Tibial nerve (tissue), 4 donors: ENCODE measurements at regions not wholly inside any gene's neighbourhood (a gene's known extent, or its start where the extent isn't known, plus 50 kb on each side); places are given as distances from the start of the nearest gene placed in this dataset.

ENCODE experiments used
- EP300 ChIP-seq, 2 donors: sonication (generic); formaldehyde crosslinking; IDR thresholded peaks; one replicate each; pipeline ENCODE4 v1.6.1; 2017; ENCODE audit warnings: antibody characterized with exemption in 2 of 2, mild to moderate bottlenecking in 1 of 2
- POLR2A ChIP-seq, 2 donors: fragments of 450-650 bp; IDR thresholded peaks; one replicate each; pipeline ENCODE4 v1.6.1; 2017; ENCODE audit warnings: antibody characterized with exemption in 2 of 2, mild to moderate bottlenecking in 2 of 2, moderate library complexity in 2 of 2
- TF ChIP-seq, protein P1 (sequence below), 5 experiments: fragments of 200-600 bp in 3 of 5; fragments of 450-650 bp in 2 of 5; sonication (generic) in 3 of 5; IDR thresholded peaks; one replicate each; pipeline ENCODE4 v1.5.1; 2016 to 2019; ENCODE audit warnings: antibody characterized with exemption in 5 of 5, mild to moderate bottlenecking in 3 of 5, moderate library complexity in 2 of 5

GRCh38 chr20:60257671-60258070, 299.4 kb downstream of the CDH26 start:
- TF ChIP-seq, protein P1, sequence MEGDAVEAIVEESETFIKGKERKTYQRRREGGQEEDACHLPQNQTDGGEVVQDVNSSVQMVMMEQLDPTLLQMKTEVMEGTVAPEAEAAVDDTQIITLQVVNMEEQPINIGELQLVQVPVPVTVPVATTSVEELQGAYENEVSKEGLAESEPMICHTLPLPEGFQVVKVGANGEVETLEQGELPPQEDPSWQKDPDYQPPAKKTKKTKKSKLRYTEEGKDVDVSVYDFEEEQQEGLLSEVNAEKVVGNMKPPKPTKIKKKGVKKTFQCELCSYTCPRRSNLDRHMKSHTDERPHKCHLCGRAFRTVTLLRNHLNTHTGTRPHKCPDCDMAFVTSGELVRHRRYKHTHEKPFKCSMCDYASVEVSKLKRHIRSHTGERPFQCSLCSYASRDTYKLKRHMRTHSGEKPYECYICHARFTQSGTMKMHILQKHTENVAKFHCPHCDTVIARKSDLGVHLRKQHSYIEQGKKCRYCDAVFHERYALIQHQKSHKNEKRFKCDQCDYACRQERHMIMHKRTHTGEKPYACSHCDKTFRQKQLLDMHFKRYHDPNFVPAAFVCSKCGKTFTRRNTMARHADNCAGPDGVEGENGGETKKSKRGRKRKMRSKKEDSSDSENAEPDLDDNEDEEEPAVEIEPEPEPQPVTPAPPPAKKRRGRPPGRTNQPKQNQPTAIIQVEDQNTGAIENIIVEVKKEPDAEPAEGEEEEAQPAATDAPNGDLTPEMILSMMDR (IDR thresholded peaks at IDR 0.05), result no peak
- TF ChIP-seq POLR2A (IDR thresholded peaks at IDR 0.05) (no peak), EP300 (IDR thresholded peaks at IDR 0.05) (no peak)
